HCT116 (cell line): ENCODE measurements at regions not wholly inside any gene's neighbourhood (a gene's known extent, or its start where the extent isn't known, plus 50 kb on each side); places are given as distances from the start of the nearest gene placed in this dataset.

Experiments used
- EZH2 ChIP-seq: fragments of 200-600 bp; sonication (generic); IDR thresholded peaks from 2 replicates; pipeline ENCODE4 v1.6.1; 2017; ENCODE audit warnings: antibody characterized with exemption, mixed run types
- EZH2phosphoT487 ChIP-seq: fragments of 200-600 bp; IDR thresholded peaks from 2 replicates; pipeline ENCODE4 v1.6.1; 2018; ENCODE audit warnings: antibody characterized with exemption, borderline replicate concordance
- POLR2A ChIP-seq: IDR thresholded peaks from 2 replicates; pipeline ENCODE4 v1.7.0; 2011; ENCODE audit warnings: borderline replicate concordance; ENCODE audit not compliant: insufficient read depth, insufficient read length; ENCODE audit errors: extremely low read depth
- SRF ChIP-seq: IDR thresholded peaks from 2 replicates; pipeline ENCODE4 v1.6.1; 2012; ENCODE audit warnings: low read depth
- ZNF274 ChIP-seq: fragments of 200-500 bp; sonication (Bioruptor generic); IDR thresholded peaks from 2 replicates; pipeline ENCODE4 v1.6.1; 2014; ENCODE audit warnings: mild to moderate bottlenecking, low read depth, low read length, inconsistent platforms
- TF ChIP-seq, protein P1 (sequence below), 3 experiments: fragments of 200-600 bp in 1 of 3; sonication (generic) in 1 of 3; IDR thresholded peaks in 2 of 3; conservative IDR thresholded peaks in 1 of 3; 2 replicates each; pipeline ENCODE4 v1.5.1; 2012 to 2017; ENCODE audit warnings: low read depth in 2 of 3, low read length in 2 of 3, antibody characterized with exemption in 1 of 3, borderline replicate concordance in 1 of 3, control low read depth in 1 of 3, mild to moderate bottlenecking in 1 of 3, mixed read lengths in 1 of 3, mixed run types in 1 of 3, moderate library complexity in 1 of 3; ENCODE audit not compliant: insufficient read depth in 1 of 3
- TF ChIP-seq, protein P2 (sequence below): IDR thresholded peaks from 2 replicates; pipeline ENCODE4 v1.6.1; 2012; ENCODE audit warnings: low read depth

DNA sequence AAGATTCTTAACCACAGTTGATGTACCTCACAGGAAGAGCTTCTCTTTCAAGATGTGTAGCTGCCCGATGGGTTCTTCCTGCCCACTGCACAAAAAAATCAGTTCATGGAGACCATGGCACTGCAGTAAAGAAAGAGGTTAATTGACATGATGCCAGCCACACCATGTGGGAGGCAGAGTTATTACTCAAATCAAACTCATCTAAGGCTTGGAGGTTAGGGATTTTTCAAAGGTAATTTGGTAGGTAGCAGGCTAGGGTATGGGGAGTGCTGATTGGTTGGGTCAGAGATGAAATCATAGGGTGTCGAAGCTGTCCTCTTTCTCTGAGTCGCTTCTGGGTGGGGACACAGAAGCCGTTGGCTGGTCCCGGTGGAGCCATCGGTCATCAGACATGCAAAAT lies 57.4 kb upstream of the BDH1 start:
- no peak for TF ChIP-seq POLR2A
- TF ChIP-seq, protein P1, sequence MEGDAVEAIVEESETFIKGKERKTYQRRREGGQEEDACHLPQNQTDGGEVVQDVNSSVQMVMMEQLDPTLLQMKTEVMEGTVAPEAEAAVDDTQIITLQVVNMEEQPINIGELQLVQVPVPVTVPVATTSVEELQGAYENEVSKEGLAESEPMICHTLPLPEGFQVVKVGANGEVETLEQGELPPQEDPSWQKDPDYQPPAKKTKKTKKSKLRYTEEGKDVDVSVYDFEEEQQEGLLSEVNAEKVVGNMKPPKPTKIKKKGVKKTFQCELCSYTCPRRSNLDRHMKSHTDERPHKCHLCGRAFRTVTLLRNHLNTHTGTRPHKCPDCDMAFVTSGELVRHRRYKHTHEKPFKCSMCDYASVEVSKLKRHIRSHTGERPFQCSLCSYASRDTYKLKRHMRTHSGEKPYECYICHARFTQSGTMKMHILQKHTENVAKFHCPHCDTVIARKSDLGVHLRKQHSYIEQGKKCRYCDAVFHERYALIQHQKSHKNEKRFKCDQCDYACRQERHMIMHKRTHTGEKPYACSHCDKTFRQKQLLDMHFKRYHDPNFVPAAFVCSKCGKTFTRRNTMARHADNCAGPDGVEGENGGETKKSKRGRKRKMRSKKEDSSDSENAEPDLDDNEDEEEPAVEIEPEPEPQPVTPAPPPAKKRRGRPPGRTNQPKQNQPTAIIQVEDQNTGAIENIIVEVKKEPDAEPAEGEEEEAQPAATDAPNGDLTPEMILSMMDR (IDR thresholded peaks at IDR 0.05 in 2 of 3, conservative IDR thresholded peaks at IDR 0.05 in 1 of 3; ENCODE audit: borderline replicate concordance in 1 of 3, insufficient read depth in 1 of 3, low read depth in 2 of 3, low read length in 2 of 3): no peak
- no peak for TF ChIP-seq ZNF274
- TF ChIP-seq SRF: no peak
- TF ChIP-seq, protein P2, sequence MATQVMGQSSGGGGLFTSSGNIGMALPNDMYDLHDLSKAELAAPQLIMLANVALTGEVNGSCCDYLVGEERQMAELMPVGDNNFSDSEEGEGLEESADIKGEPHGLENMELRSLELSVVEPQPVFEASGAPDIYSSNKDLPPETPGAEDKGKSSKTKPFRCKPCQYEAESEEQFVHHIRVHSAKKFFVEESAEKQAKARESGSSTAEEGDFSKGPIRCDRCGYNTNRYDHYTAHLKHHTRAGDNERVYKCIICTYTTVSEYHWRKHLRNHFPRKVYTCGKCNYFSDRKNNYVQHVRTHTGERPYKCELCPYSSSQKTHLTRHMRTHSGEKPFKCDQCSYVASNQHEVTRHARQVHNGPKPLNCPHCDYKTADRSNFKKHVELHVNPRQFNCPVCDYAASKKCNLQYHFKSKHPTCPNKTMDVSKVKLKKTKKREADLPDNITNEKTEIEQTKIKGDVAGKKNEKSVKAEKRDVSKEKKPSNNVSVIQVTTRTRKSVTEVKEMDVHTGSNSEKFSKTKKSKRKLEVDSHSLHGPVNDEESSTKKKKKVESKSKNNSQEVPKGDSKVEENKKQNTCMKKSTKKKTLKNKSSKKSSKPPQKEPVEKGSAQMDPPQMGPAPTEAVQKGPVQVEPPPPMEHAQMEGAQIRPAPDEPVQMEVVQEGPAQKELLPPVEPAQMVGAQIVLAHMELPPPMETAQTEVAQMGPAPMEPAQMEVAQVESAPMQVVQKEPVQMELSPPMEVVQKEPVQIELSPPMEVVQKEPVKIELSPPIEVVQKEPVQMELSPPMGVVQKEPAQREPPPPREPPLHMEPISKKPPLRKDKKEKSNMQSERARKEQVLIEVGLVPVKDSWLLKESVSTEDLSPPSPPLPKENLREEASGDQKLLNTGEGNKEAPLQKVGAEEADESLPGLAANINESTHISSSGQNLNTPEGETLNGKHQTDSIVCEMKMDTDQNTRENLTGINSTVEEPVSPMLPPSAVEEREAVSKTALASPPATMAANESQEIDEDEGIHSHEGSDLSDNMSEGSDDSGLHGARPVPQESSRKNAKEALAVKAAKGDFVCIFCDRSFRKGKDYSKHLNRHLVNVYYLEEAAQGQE: no peak
- no peak for TF ChIP-seq EZH2
- no peak for TF ChIP-seq EZH2phosphoT487
